GM18907 (cell line): ENCODE measurements at regions not wholly inside any gene's neighbourhood (a gene's known extent, or its start where the extent isn't known, plus 50 kb on each side); places are given as distances from the start of the nearest gene placed in this dataset.
"Not testable (repeated sequence)": the region's sequence is repeated elsewhere in the genome, so short reads cannot be mapped to it uniquely, and the experiment has no call there.

Experiments used
- ATAC-seq: cut with Tn5 transposase; IDR thresholded peaks from one replicate; pipeline ENCODE4 v1.9.1; 2021; ENCODE audit warnings: mild to moderate bottlenecking, moderate library complexity; ENCODE audit not compliant: unreplicated experiment

GRCh38 chr13:48806522-48806921 lies 152.8 kb downstream of the CYSLTR2 start:
- no peak for ATAC-seq

GRCh38 chr13:48808683-48809082 lies 155.0 kb downstream of the CYSLTR2 start:
- no peak for ATAC-seq

GRCh38 chr13:48810013-48810412 lies 156.3 kb downstream of the CYSLTR2 start:
- ATAC-seq, result no peak

- no peak for ATAC-seq
Measured at GRCh38 chr13:48813518-48813917, 159.8 kb downstream of the CYSLTR2 start.

GRCh38 chr13:48816700-48817099 lies 159.0 kb upstream of the FNDC3A start:
- ATAC-seq, result no peak

- no peak for ATAC-seq
Measured at GRCh38 chr13:48817166-48817802, 158.4 kb upstream of the FNDC3A start.

GRCh38 chr13:48818495-48819356 lies 157.0 kb upstream of the FNDC3A start:
- no peak for ATAC-seq

- no peak for ATAC-seq
Measured at GRCh38 chr13:48819376-48819775, 156.3 kb upstream of the FNDC3A start.

- ATAC-seq, result no peak
Measured at GRCh38 chr13:48819899-48820298, 155.8 kb upstream of the FNDC3A start.

GRCh38 chr13:48823526-48823925 lies 152.2 kb upstream of the FNDC3A start:
- not testable (repeated sequence) for ATAC-seq

- no peak for ATAC-seq
Measured at GRCh38 chr13:48826039-48826438, 149.7 kb upstream of the FNDC3A start.

GRCh38 chr13:48826922-48827454 lies 148.7 kb upstream of the FNDC3A start:
- not testable (repeated sequence) for ATAC-seq

GRCh38 chr13:48827709-48828108 lies 148.0 kb upstream of the FNDC3A start:
- ATAC-seq, result no peak

GRCh38 chr13:48828962-48829411 lies 146.7 kb upstream of the FNDC3A start:
- no peak for ATAC-seq

- ATAC-seq, result no peak
Measured at GRCh38 chr13:48829536-48829935, 146.2 kb upstream of the FNDC3A start.

GRCh38 chr13:48831248-48831647 lies 144.5 kb upstream of the FNDC3A start:
- ATAC-seq, result peak; percentile 77

- no peak for ATAC-seq
Measured at GRCh38 chr13:48833412-48833811, 142.3 kb upstream of the FNDC3A start.

GRCh38 chr13:48835326-48835725 lies 140.4 kb upstream of the FNDC3A start:
- ATAC-seq, result not testable (repeated sequence)

- ATAC-seq, result no peak
Measured at GRCh38 chr13:48838193-48838973, 137.3 kb upstream of the FNDC3A start.

GRCh38 chr13:48839171-48839570 lies 136.5 kb upstream of the FNDC3A start:
- ATAC-seq, result no peak

GRCh38 chr13:48840366-48840765 lies 135.3 kb upstream of the FNDC3A start:
- no peak for ATAC-seq
